Thyroid gland (tissue), 4 donors: ENCODE measurements at regions not wholly inside any gene's neighbourhood (a gene's known extent, or its start where the extent isn't known, plus 50 kb on each side); places are given as distances from the start of the nearest gene placed in this dataset.

Experiments used
- CTCF ChIP-seq, 6 experiments: fragments of 200-600 bp in 3 of 6; fragments of 450-650 bp in 3 of 6; sonication (generic) in 3 of 6; IDR thresholded peaks; one replicate each; pipeline ENCODE4 v1.5.1; 2016 to 2019; ENCODE audit warnings: antibody characterized with exemption in 6 of 6, mild to moderate bottlenecking in 2 of 6, inconsistent platforms in 1 of 6, moderate library complexity in 1 of 6
- POLR2A ChIP-seq, 2 donors: fragments of 450-650 bp; IDR thresholded peaks; one replicate each; pipeline ENCODE4 v1.6.1; 2017; ENCODE audit warnings: antibody characterized with exemption in 2 of 2, mild to moderate bottlenecking in 2 of 2, moderate library complexity in 1 of 2

DNA sequence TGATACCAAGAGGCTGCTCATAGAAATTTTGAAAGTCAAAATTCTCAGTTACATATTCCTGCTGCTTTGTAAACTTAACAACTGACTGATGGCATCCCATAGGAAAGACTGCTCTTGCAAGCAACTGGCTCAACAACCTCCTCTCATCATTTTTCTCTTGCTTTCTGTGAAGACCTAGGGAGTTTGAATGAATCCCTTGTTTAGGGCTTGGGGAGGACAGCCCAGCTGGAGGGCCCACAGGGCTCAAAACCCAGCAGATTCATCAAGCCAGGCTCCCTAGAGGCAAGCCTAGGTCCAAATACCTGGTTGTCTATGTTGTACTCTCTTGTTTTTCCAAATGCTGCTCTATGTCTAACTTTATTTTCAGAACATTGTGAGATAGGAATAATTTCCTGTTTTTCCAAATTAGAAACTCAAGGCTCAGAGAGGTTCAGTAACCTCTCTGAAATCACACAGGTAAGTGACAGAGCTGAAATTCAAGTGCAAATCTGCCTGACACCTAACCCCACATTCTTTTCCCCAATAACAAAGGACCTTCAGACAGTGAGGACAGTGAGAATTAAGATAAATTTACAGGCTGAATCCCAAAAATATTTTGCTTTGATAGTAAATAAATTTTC, 558.9 kb upstream of the KLF4 start:
- TF ChIP-seq CTCF (IDR thresholded peaks at IDR 0.05) (no peak), POLR2A (IDR thresholded peaks at IDR 0.05) (no peak)
